Erythroblast (primary cell): ENCODE measurements at regions not wholly inside any gene's neighbourhood (a gene's known extent, or its start where the extent isn't known, plus 50 kb on each side); places are given as distances from the start of the nearest gene placed in this dataset.

Source experiments
- GATA1 ChIP-seq: IDR thresholded peaks from 2 replicates; pipeline ENCODE4 v1.6.1; 2011; ENCODE audit warnings: low read depth, mild to moderate bottlenecking, control low read depth, low read length, moderate library complexity
- POLR2A ChIP-seq: IDR thresholded peaks from 2 replicates; pipeline ENCODE4 v1.6.1; 2011; ENCODE audit warnings: mild to moderate bottlenecking, low read length

DNA sequence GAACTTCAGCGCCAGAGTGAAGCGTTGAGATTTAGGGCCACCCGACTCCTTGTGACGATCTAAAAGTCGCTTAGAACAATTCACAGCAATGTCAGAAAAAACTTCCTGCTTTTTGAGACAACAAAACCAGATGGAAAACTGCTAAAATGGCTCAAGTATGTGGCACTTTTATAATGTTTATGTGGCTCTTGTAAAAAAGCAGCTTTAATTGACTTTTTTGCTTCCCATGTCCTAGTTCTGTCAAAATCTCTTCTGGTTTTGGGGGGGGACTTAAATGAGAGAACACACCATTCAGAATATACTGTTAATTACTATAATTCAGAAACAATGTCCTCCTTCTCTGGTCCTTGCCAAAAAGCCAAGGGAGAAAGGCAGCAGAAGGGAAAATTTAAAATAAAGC is 154.7 kb upstream of the LSM14A start:
- no peak for TF ChIP-seq POLR2A
- no peak for TF ChIP-seq GATA1
